ENCODE measurements at regions not wholly inside any gene's neighbourhood (a gene's known extent, or its start where the extent isn't known, plus 50 kb on each side); places are given as distances from the start of the nearest gene placed in this dataset.

DNA sequence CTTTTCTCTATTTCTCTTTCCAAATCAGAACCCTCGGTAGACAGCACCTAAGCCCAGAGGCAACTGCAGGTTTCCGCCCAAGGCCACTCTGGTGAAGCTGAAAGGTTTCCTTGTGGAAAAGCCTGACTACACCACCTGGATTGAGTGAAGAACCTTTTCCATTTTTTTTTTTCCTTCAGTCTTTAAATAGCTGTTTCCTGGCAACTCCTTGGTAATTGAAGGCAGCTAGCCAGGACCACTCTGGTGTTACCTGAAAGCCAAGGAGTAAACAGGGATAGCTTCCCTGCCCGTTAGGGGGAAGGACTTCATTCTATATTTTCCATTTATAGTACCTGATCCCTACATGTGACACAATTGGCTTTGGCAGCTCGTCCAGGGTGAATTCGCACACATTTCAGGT is 1238.4 kb downstream of the GRIK2 start:
- no peaks in the 10 kb centered on the region for H3K79me2 ChIP-seq (ENCODE audit: control insufficient read depth, insufficient read depth, low read length)
- H3K4me1 ChIP-seq (replicated peaks in 1 of 2; ENCODE audit: control insufficient read depth in 2 of 2, insufficient read depth in 2 of 2, low read length in 2 of 2) = no peaks in the 10 kb centered on the region
- no peaks in the 10 kb centered on the region for H3K36me3 ChIP-seq (ENCODE audit: control insufficient read depth, insufficient read depth, low read length)
- 2% methylated on average over 5 of the region's 5 CpGs for whole genome bisulfite sequencing (ENCODE audit: insufficient coverage, low coverage, missing lambda C conversion rate)
- BruUV-seq (replicated peaks) = no TSS peak
- intact Hi-C loops (cut with micrococcal nuclease) = no loop called here
- ChIA-PET CTCF (ENCODE audit: low intra/inter-chr PET ratio) (no interaction called here), POLR2A (no interaction called here)
- no peak for ATAC-seq
- no peak overlapping the region for H3K4me2 ChIP-seq (ENCODE audit: insufficient read depth, low read length)
- no peaks in the 10 kb centered on the region for H4K20me1 ChIP-seq (replicated peaks; ENCODE audit: control insufficient read depth, insufficient read depth, low read length)
- H3K9me1 ChIP-seq (ENCODE audit: control insufficient read depth, insufficient read depth, low read length) = no peaks in the 10 kb centered on the region
- in situ Hi-C loops (cut with MboI) = no loop called here
- no peak for FAIRE-seq
- no peak overlapping the region for H3K4me3 ChIP-seq
- H3K9ac ChIP-seq (ENCODE audit: insufficient read depth in 1 of 2, low read depth in 2 of 2, low read length in 2 of 2) = no peak overlapping the region
- no peaks in the 10 kb centered on the region; the same call in none of the 2 replicates for H3K9me3 ChIP-seq (replicated peaks; ENCODE audit: control insufficient read depth, insufficient read depth, low read depth, low read length)
- no peak overlapping the region for H3K27ac ChIP-seq (ENCODE audit: extremely low read depth, low read depth, low read length)
- TF ChIP-seq NCOA1 (IDR thresholded peaks at IDR 0.05; ENCODE audit: low read depth) (no peak), FOSL1 (tag; conservative IDR thresholded peaks at IDR 0.05) (no peak), TRIM28 (IDR thresholded peaks at IDR 0.05) (no peak), ZNF507 (tag; conservative IDR thresholded peaks at IDR 0.05) (no peak), OTX1 (CRISPR knock-in tag; IDR thresholded peaks at IDR 0.05) (no peak), KLF6 (CRISPR knock-in tag; IDR thresholded peaks at IDR 0.05; ENCODE audit: borderline replicate concordance) (no peak), MEIS2 (IDR thresholded peaks at IDR 0.05; ENCODE audit: partially characterized antibody) (no peak), SAP30 (IDR thresholded peaks at IDR 0.05; ENCODE audit: borderline replicate concordance, insufficient read depth, low read depth, low read length, poor library complexity, severe bottlenecking) (no peak), GABPB2 (CRISPR knock-in tag; conservative IDR thresholded peaks at IDR 0.05) (no peak), ZKSCAN3 (CRISPR knock-in tag; IDR thresholded peaks at IDR 0.05) (no peak), NR2F6 (CRISPR knock-in tag; IDR thresholded peaks at IDR 0.05) (no peak)
- TF ChIP-seq, protein P1, sequence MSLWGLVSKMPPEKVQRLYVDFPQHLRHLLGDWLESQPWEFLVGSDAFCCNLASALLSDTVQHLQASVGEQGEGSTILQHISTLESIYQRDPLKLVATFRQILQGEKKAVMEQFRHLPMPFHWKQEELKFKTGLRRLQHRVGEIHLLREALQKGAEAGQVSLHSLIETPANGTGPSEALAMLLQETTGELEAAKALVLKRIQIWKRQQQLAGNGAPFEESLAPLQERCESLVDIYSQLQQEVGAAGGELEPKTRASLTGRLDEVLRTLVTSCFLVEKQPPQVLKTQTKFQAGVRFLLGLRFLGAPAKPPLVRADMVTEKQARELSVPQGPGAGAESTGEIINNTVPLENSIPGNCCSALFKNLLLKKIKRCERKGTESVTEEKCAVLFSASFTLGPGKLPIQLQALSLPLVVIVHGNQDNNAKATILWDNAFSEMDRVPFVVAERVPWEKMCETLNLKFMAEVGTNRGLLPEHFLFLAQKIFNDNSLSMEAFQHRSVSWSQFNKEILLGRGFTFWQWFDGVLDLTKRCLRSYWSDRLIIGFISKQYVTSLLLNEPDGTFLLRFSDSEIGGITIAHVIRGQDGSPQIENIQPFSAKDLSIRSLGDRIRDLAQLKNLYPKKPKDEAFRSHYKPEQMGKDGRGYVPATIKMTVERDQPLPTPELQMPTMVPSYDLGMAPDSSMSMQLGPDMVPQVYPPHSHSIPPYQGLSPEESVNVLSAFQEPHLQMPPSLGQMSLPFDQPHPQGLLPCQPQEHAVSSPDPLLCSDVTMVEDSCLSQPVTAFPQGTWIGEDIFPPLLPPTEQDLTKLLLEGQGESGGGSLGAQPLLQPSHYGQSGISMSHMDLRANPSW (CRISPR knock-in tag; IDR thresholded peaks at IDR 0.05) = no peak
- no peaks in the 10 kb centered on the region for H3K27me3 ChIP-seq (ENCODE audit: control insufficient read depth in 2 of 2, insufficient read depth in 2 of 2, low read length in 2 of 2)
- no peak overlapping the region for H2AFZ ChIP-seq (ENCODE audit: low read depth, low read length)
- no peak for DNase-seq (ENCODE audit: extremely low read depth in 1 of 4, low spot score in 3 of 4)
